Neural crest cell (in vitro differentiated cells): ENCODE measurements at regions not wholly inside any gene's neighbourhood (a gene's known extent, or its start where the extent isn't known, plus 50 kb on each side); places are given as distances from the start of the nearest gene placed in this dataset.

Experiments
- DNase-seq: peaks from one replicate; pipeline ENCODE4 v3.0.0; 2021; ENCODE audit warnings: low read depth, mixed read lengths, low spot score
- H3K27ac Mint-ChIP-seq: one replicate; pipeline ENCODE4 v1.8.0; 2021; ENCODE audit warnings: mild to moderate bottlenecking, mixed read lengths; ENCODE audit not compliant: unreplicated experiment
- H3K27me3 Mint-ChIP-seq: 2 replicates; pipeline ENCODE4 v1.8.0; 2021; ENCODE audit warnings: low read depth, mild to moderate bottlenecking, mixed read lengths
- H3K36me3 Mint-ChIP-seq: 2 replicates; pipeline ENCODE4 v1.8.0; 2021; ENCODE audit warnings: low read depth, mild to moderate bottlenecking, mixed read lengths
- H3K4me1 Mint-ChIP-seq: 2 replicates; pipeline ENCODE4 v1.8.0; 2021; ENCODE audit warnings: mixed read lengths
- H3K4me3 Mint-ChIP-seq: one replicate; pipeline ENCODE4 v1.8.0; 2021; ENCODE audit warnings: mild to moderate bottlenecking, mixed read lengths
- H3K9me3 Mint-ChIP-seq: 2 replicates; pipeline ENCODE4 v1.8.0; 2021; ENCODE audit warnings: mixed read lengths
- CTCF ChIP-seq: fragments of 200-600 bp; sonication (generic); conservative IDR thresholded peaks from 2 replicates; pipeline ENCODE4 v1.5.0; 2021; ENCODE audit warnings: antibody characterized with exemption, mild to moderate bottlenecking

- DNase-seq: no peak
- Mint-ChIP-seq H3K9me3 (no peaks in the 10 kb centered on the region), H3K4me1 (peaks cover 4% of the 10 kb centered on the region), H3K27ac (no peak overlapping the region), H3K36me3 (no peaks in the 10 kb centered on the region), H3K27me3 (no peaks in the 10 kb centered on the region), H3K4me3 (no peak overlapping the region)
- TF ChIP-seq CTCF: no peak
Observed at GRCh38 chr12:76622915-76623314, 63.3 kb upstream of the OSBPL8 start.

GRCh38 chr12:76623931-76624330, 64.4 kb upstream of the OSBPL8 start:
- Mint-ChIP-seq H3K27me3 (no peaks in the 10 kb centered on the region), H3K9me3 (no peaks in the 10 kb centered on the region), H3K4me3 (no peak overlapping the region), H3K36me3 (no peaks in the 10 kb centered on the region), H3K4me1 (no peaks in the 10 kb centered on the region), H3K27ac (no peak overlapping the region)
- no peak for DNase-seq
- TF ChIP-seq CTCF: no peak

- no peaks in the 10 kb centered on the region for H3K9me3 Mint-ChIP-seq
- no peak overlapping the region for H3K27ac Mint-ChIP-seq
- H3K36me3 Mint-ChIP-seq: no peaks in the 10 kb centered on the region
- peaks cover 4% of the 10 kb centered on the region for H3K4me1 Mint-ChIP-seq
- no peak overlapping the region for H3K4me3 Mint-ChIP-seq
- DNase-seq: no peak
- H3K27me3 Mint-ChIP-seq: no peaks in the 10 kb centered on the region
- TF ChIP-seq CTCF: no peak
Observed at GRCh38 chr12:76627346-76628135, 68.0 kb upstream of the OSBPL8 start.

GRCh38 chr12:76628745-76629144, 69.2 kb upstream of the OSBPL8 start:
- Mint-ChIP-seq H3K36me3 (no peaks in the 10 kb centered on the region), H3K27me3 (no peaks in the 10 kb centered on the region)

GRCh38 chr12:76631741-76632140, 72.2 kb upstream of the OSBPL8 start:
- no peaks in the 10 kb centered on the region for H3K36me3 Mint-ChIP-seq
- no peak for DNase-seq
- H3K9me3 Mint-ChIP-seq: no peaks in the 10 kb centered on the region
- no peak for TF ChIP-seq CTCF
- H3K4me1 Mint-ChIP-seq: peaks cover 25% of the 10 kb centered on the region
- no peak overlapping the region for H3K27ac Mint-ChIP-seq
- H3K27me3 Mint-ChIP-seq: no peaks in the 10 kb centered on the region
- no peak overlapping the region for H3K4me3 Mint-ChIP-seq

More at GRCh38 chr12:76628745-76629144, 69.2 kb upstream of the OSBPL8 start:
- H3K9me3 Mint-ChIP-seq: no peaks in the 10 kb centered on the region
- DNase-seq: no peak
- H3K4me1 Mint-ChIP-seq: peaks cover 13% of the 10 kb centered on the region
- no peak overlapping the region for H3K4me3 Mint-ChIP-seq
- TF ChIP-seq CTCF: no peak
- no peak overlapping the region for H3K27ac Mint-ChIP-seq
